Suppressor macrophage (primary cell): ENCODE measurements at regions not wholly inside any gene's neighbourhood (a gene's known extent, or its start where the extent isn't known, plus 50 kb on each side); places are given as distances from the start of the nearest gene placed in this dataset.

ENCODE experiments used
- DNase-seq, 4 experiments: peaks; one replicate each; pipeline ENCODE4 v3.0.0-alpha.2; 2020 to 2022

GRCh38 chr3:56890448-56891091 lies 88.8 kb upstream of the ARHGEF3 start:
- no peak for DNase-seq

- DNase-seq: no peak
Measured at GRCh38 chr3:56889131-56889530, 87.4 kb upstream of the ARHGEF3 start.

- no peak for DNase-seq
Measured at GRCh38 chr3:56887402-56888025, 85.8 kb upstream of the ARHGEF3 start.

GRCh38 chr3:56886314-56886713 lies 84.6 kb upstream of the ARHGEF3 start:
- no peak for DNase-seq

GRCh38 chr3:56885879-56886278 lies 84.1 kb upstream of the ARHGEF3 start:
- no peak for DNase-seq

GRCh38 chr3:56885453-56885852 lies 83.7 kb upstream of the ARHGEF3 start:
- DNase-seq: no peak

GRCh38 chr3:56884387-56884786 lies 82.6 kb upstream of the ARHGEF3 start:
- DNase-seq: no peak

GRCh38 chr3:56883828-56884227 lies 82.1 kb upstream of the ARHGEF3 start:
- DNase-seq: no peak

GRCh38 chr3:56882896-56883295 lies 81.1 kb upstream of the ARHGEF3 start:
- DNase-seq: no peak

- no peak for DNase-seq
Measured at GRCh38 chr3:56881841-56882240, 80.1 kb upstream of the ARHGEF3 start.

GRCh38 chr3:56880720-56881575 lies 79.2 kb upstream of the ARHGEF3 start:
- no peak for DNase-seq

- peak; percentile 74 to 93 (median 84) for DNase-seq
Measured at GRCh38 chr3:56879436-56880215, 77.9 kb upstream of the ARHGEF3 start.

GRCh38 chr3:56878074-56878473 lies 76.3 kb upstream of the ARHGEF3 start:
- DNase-seq: peak; percentile 82 to 94 (median 86)

GRCh38 chr3:56876916-56877315 lies 75.2 kb upstream of the ARHGEF3 start:
- DNase-seq: no peak

GRCh38 chr3:56874269-56874668 lies 72.5 kb upstream of the ARHGEF3 start:
- DNase-seq: no peak

GRCh38 chr3:56870436-56870835 lies 68.7 kb upstream of the ARHGEF3 start:
- no peak for DNase-seq

- DNase-seq: no peak
Measured at GRCh38 chr3:56869157-56869889, 67.6 kb upstream of the ARHGEF3 start.

- DNase-seq: no peak
Measured at GRCh38 chr3:56868706-56869105, 67.0 kb upstream of the ARHGEF3 start.

GRCh38 chr3:56867671-56868070 lies 65.9 kb upstream of the ARHGEF3 start:
- peak; percentile 43 to 70 (median 60) for DNase-seq

- no peak for DNase-seq
Measured at GRCh38 chr3:56864918-56865524, 63.3 kb upstream of the ARHGEF3 start.

- DNase-seq: no peak
Measured at GRCh38 chr3:56864090-56864489, 62.3 kb upstream of the ARHGEF3 start.
